SK-N-SH (cell line): ENCODE measurements at regions not wholly inside any gene's neighbourhood (a gene's known extent, or its start where the extent isn't known, plus 50 kb on each side); places are given as distances from the start of the nearest gene placed in this dataset.

Experiments
- MEF2A ChIP-seq: IDR thresholded peaks from 2 replicates; pipeline ENCODE4 v1.4.0; 2012; ENCODE audit warnings: low read depth, borderline replicate concordance
- POLR2AphosphoS5 ChIP-seq: IDR thresholded peaks from 2 replicates; pipeline ENCODE4 v1.6.1; 2012; ENCODE audit warnings: low read depth, low read length
- TF ChIP-seq, protein P1 (sequence below): fragments of 200-600 bp; sonication (generic); IDR thresholded peaks from 2 replicates; pipeline ENCODE4 v1.6.1; 2017; ENCODE audit warnings: antibody characterized with exemption, mild to moderate bottlenecking, moderate library complexity

DNA sequence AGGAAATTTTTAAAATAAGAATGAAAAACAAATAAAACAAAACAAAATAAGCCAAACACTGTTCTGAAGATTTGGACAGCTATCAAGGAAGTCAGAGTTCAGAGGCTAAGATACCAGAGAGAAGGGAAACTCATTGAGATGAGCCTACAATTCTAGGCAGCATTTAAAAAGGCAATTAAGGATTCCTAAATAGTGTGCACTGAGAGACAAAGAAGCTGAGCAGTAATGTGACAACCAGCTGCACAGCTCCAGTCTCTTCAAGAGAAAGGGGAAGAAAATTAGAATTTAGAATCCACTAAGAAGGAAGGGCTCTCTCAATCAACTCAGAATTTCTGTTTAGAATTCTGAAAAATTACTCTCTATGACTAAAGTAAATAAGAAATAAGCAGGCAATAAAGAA lies 246.7 kb upstream of the COX7C start:
- TF ChIP-seq, protein P1, sequence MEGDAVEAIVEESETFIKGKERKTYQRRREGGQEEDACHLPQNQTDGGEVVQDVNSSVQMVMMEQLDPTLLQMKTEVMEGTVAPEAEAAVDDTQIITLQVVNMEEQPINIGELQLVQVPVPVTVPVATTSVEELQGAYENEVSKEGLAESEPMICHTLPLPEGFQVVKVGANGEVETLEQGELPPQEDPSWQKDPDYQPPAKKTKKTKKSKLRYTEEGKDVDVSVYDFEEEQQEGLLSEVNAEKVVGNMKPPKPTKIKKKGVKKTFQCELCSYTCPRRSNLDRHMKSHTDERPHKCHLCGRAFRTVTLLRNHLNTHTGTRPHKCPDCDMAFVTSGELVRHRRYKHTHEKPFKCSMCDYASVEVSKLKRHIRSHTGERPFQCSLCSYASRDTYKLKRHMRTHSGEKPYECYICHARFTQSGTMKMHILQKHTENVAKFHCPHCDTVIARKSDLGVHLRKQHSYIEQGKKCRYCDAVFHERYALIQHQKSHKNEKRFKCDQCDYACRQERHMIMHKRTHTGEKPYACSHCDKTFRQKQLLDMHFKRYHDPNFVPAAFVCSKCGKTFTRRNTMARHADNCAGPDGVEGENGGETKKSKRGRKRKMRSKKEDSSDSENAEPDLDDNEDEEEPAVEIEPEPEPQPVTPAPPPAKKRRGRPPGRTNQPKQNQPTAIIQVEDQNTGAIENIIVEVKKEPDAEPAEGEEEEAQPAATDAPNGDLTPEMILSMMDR = no peak
- TF ChIP-seq POLR2AphosphoS5 (no peak), MEF2A (no peak)
